ENCODE measurements at regions not wholly inside any gene's neighbourhood (a gene's known extent, or its start where the extent isn't known, plus 50 kb on each side); places are given as distances from the start of the nearest gene placed in this dataset.
A peak's percentile ranks its signal among the peaks of the same experiment; 100 is the strongest.

- H3K27me3 ChIP-seq (replicated peaks; ENCODE audit: insufficient read depth) = no peaks in the 10 kb centered on the region
- DNase-seq (ENCODE audit: low spot score) (no peak), ATAC-seq (ENCODE audit: insufficient number of reproducible peaks, low FRiP score, low read depth) (no peak)
- TF ChIP-seq, protein P1, sequence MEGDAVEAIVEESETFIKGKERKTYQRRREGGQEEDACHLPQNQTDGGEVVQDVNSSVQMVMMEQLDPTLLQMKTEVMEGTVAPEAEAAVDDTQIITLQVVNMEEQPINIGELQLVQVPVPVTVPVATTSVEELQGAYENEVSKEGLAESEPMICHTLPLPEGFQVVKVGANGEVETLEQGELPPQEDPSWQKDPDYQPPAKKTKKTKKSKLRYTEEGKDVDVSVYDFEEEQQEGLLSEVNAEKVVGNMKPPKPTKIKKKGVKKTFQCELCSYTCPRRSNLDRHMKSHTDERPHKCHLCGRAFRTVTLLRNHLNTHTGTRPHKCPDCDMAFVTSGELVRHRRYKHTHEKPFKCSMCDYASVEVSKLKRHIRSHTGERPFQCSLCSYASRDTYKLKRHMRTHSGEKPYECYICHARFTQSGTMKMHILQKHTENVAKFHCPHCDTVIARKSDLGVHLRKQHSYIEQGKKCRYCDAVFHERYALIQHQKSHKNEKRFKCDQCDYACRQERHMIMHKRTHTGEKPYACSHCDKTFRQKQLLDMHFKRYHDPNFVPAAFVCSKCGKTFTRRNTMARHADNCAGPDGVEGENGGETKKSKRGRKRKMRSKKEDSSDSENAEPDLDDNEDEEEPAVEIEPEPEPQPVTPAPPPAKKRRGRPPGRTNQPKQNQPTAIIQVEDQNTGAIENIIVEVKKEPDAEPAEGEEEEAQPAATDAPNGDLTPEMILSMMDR (IDR thresholded peaks at IDR 0.05) = no peak
- H3K4me1 ChIP-seq (ENCODE audit: control insufficient read depth in 1 of 2, low read depth in 2 of 2) = peaks cover 24 to 27% of the 10 kb centered on the region in 2 donors
- H3K9me3 ChIP-seq = no peaks in the 10 kb centered on the region
- H3K36me3 ChIP-seq = no peaks in the 10 kb centered on the region
- H3K4me3 ChIP-seq = no peak overlapping the region
- H3K27ac ChIP-seq = no peak overlapping the region
Measured at GRCh38 chr6:56709650-56710049, 67.0 kb upstream of the DST start.

DNA sequence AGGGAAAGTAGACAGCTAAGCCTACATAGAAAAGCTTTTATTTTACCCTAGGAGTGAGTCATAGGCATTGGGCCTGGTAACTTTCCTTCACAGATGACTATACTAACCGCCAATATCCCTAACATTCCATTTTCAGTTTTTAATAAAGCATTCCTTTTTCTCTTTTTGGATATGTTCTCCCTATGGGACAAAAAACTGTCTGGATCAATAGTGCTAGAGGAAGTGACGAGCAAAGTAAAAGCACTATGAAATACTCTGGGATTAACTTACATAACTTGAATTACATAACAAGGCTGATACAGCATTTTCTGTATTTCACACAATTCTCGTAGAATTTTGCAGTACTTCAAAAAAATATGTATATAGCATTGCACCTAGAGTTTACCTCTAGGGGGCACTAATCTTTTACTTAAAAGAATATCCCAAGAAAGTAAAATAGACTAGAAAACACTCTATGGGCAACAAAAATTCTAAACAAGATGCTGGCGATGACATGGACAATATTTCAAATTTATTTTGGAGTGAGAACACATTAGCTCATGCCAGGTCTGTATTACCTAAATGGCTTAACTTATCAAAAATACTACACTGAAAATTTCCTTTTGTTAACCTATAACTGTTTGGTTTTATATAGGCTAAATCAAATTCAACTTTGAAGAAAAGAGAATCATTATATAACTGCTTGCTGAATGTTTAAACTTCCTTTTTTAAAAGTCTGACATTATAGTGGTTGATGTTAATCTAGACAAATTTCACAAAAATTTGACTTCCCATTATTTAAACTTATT lies 66.3 kb upstream of the DST start:
- Histone ChIP-seq H3K4me1 (ENCODE audit: control insufficient read depth in 1 of 2, low read depth in 2 of 2) (peaks cover 18 to 21% of the 10 kb centered on the region in 2 donors), H3K9me3 (no peaks in the 10 kb centered on the region), H3K36me3 (no peaks in the 10 kb centered on the region), H3K4me3 (peak overlapping the region; percentile 45), H3K27me3 (replicated peaks; ENCODE audit: insufficient read depth) (no peaks in the 10 kb centered on the region), H3K27ac (peak overlapping the region in 1 of 2 donors; percentile 72)
- DNase-seq (ENCODE audit: low spot score) (no peak), ATAC-seq (ENCODE audit: insufficient number of reproducible peaks, low FRiP score, low read depth) (peak; percentile 77)
- TF ChIP-seq, protein P1 (IDR thresholded peaks at IDR 0.05) = peak; percentile 50

GRCh38 chr6:56706981-56707726 lies 64.5 kb upstream of the DST start:
- peaks cover 8 to 11% of the 10 kb centered on the region in 2 donors for H3K4me1 ChIP-seq (ENCODE audit: control insufficient read depth in 1 of 2, low read depth in 2 of 2)
- H3K9me3 ChIP-seq = no peaks in the 10 kb centered on the region
- H3K36me3 ChIP-seq = no peaks in the 10 kb centered on the region
- no peaks in the 10 kb centered on the region for H3K27me3 ChIP-seq (replicated peaks; ENCODE audit: insufficient read depth)
- peak overlapping the region in 1 of 2 donors; percentile 72 for H3K27ac ChIP-seq
- H3K4me3 ChIP-seq = no peak overlapping the region
- TF ChIP-seq, protein P1 (IDR thresholded peaks at IDR 0.05) = no peak
- DNase-seq (ENCODE audit: low spot score) (no peak), ATAC-seq (ENCODE audit: insufficient number of reproducible peaks, low FRiP score, low read depth) (no peak)

DNA sequence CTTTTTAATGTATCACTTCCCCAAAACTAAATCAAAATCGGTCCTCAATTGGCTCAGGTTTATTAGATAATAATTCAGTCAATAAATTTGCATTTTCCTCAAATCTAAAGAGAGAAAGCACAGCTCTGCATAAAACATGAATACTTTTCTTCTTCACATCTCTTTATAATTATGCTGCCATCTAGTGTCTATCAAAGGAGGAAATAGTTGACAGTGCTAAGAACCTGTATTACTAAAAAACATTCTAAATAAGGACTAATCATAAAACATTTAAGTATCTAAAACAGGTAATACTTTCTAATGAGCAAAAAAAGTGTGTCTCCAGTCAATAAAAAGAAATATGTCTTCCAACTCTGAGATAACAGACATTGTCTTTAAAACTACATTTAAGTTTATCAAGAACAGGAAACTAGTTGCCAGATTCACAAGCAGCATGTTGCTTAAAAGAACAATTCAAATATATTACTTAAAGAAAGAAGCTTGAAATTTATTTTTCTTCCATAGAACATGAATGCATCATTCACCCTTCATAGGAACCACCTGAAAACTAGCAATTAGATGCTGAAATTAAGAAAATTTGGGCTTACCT lies 56.5 kb upstream of the DST start:
- no peaks in the 10 kb centered on the region for H3K9me3 ChIP-seq
- no peak for DNase-seq (ENCODE audit: low spot score)
- H3K27me3 ChIP-seq (replicated peaks; ENCODE audit: insufficient read depth) = no peaks in the 10 kb centered on the region
- TF ChIP-seq, protein P1 (IDR thresholded peaks at IDR 0.05) = peak; percentile 51
- H3K36me3 ChIP-seq = no peaks in the 10 kb centered on the region
- H3K27ac ChIP-seq = no peak overlapping the region
- H3K4me1 ChIP-seq (ENCODE audit: control insufficient read depth in 1 of 2, low read depth in 2 of 2) = peaks cover 0 to 12% of the 10 kb centered on the region in 2 donors
- ATAC-seq (ENCODE audit: insufficient number of reproducible peaks, low FRiP score, low read depth) = no peak
- H3K4me3 ChIP-seq = no peak overlapping the region

DNA sequence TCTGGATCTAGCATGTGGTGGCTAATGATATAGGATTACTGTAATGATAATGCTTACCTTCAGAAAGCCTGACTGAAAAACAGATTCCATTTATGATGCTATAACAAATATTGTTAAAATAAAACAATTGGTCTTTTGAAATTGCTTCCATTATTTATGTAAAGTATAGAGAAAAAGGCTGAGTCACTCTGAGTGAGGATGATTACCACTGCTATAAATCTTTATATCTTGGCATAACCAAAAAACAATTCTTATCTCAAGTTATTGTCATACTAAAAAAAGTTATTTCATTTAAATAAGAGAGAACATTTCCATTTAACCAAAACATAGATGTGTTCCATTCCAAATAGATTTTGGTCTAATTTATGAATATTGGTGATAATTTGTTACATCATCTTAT lies 53.0 kb upstream of the DST start:
- H3K9me3 ChIP-seq = no peaks in the 10 kb centered on the region
- no peak overlapping the region for H3K4me3 ChIP-seq
- H3K27me3 ChIP-seq (replicated peaks; ENCODE audit: insufficient read depth) = no peaks in the 10 kb centered on the region
- H3K4me1 ChIP-seq (ENCODE audit: control insufficient read depth in 1 of 2, low read depth in 2 of 2) = peaks cover 2 to 31% of the 10 kb centered on the region in 2 donors
- TF ChIP-seq, protein P1 (IDR thresholded peaks at IDR 0.05) = no peak
- no peak overlapping the region for H3K27ac ChIP-seq
- DNase-seq (ENCODE audit: low spot score) = no peak
- H3K36me3 ChIP-seq = no peaks in the 10 kb centered on the region
- no peak for ATAC-seq (ENCODE audit: insufficient number of reproducible peaks, low FRiP score, low read depth)

All from thoracic aorta (tissue), 2 donors.